ENCODE measurements at regions not wholly inside any gene's neighbourhood (a gene's known extent, or its start where the extent isn't known, plus 50 kb on each side); places are given as distances from the start of the nearest gene placed in this dataset.

DNA sequence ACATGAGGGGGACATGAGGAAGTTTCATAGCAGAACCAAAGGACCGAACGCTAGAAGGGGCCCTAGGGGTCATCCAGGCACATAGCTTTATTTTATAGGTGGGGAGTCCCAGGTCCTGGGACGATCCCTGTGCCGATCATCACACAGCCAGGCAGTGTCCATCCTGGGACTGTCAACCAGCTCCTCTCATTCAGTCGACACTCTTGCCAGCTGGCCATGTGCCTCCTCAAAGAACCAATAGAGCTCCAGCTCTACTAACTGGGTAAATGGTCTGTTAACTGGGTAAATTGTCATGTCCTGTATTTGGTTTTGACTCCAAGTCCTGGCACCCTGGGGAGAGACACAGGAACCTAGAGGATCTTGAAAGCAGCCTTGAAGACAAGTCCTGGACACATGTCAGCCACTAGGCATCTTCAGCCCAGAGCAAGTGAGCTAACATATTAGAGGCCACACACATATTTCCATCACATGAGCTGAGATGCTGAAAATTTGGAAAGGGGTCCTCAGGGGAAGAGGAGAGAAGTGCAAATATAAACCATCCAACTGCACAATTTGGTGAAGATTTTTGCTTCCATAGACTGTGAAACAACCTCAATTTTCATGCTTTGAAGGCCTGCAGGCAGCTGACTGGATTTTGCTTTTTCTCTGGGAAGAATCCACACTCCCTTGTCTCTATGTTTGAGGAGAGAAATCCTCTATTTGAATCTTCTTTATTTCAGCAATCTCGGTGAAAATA, 361.1 kb upstream of the SLC14A2 start:
- H3K4me3 ChIP-seq (replicated peaks; ENCODE audit: low read depth, low read length), result no peak overlapping the region
- TF ChIP-seq, protein P1, sequence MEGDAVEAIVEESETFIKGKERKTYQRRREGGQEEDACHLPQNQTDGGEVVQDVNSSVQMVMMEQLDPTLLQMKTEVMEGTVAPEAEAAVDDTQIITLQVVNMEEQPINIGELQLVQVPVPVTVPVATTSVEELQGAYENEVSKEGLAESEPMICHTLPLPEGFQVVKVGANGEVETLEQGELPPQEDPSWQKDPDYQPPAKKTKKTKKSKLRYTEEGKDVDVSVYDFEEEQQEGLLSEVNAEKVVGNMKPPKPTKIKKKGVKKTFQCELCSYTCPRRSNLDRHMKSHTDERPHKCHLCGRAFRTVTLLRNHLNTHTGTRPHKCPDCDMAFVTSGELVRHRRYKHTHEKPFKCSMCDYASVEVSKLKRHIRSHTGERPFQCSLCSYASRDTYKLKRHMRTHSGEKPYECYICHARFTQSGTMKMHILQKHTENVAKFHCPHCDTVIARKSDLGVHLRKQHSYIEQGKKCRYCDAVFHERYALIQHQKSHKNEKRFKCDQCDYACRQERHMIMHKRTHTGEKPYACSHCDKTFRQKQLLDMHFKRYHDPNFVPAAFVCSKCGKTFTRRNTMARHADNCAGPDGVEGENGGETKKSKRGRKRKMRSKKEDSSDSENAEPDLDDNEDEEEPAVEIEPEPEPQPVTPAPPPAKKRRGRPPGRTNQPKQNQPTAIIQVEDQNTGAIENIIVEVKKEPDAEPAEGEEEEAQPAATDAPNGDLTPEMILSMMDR (IDR thresholded peaks at IDR 0.05; ENCODE audit: low read length, missing control alignments), result no peak
- DNase-seq (ENCODE audit: low read depth), result no peak

DNA sequence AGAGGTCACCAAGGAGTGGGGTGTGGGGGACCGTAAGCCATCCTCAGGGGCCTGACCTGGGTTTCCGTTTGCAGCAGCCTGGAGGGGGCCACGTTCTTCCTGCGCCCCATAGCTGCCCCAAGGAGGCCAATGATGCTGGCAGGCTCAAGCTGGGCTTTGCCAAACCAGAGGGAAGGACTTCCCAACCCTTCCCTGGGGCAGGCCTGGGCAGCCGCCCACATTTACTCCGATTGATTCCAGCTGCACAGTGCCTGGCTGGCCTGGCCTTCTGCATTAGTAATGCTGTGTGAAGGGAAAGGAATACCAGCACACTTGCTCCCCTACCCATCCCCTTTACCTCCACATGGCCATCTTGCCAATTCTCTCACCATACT, 360.6 kb upstream of the SLC14A2 start:
- TF ChIP-seq, protein P1 (IDR thresholded peaks at IDR 0.05; ENCODE audit: low read length, missing control alignments), result no peak
- DNase-seq (ENCODE audit: low read depth), result no peak
- no peak overlapping the region for H3K4me3 ChIP-seq (replicated peaks; ENCODE audit: low read depth, low read length)

DNA sequence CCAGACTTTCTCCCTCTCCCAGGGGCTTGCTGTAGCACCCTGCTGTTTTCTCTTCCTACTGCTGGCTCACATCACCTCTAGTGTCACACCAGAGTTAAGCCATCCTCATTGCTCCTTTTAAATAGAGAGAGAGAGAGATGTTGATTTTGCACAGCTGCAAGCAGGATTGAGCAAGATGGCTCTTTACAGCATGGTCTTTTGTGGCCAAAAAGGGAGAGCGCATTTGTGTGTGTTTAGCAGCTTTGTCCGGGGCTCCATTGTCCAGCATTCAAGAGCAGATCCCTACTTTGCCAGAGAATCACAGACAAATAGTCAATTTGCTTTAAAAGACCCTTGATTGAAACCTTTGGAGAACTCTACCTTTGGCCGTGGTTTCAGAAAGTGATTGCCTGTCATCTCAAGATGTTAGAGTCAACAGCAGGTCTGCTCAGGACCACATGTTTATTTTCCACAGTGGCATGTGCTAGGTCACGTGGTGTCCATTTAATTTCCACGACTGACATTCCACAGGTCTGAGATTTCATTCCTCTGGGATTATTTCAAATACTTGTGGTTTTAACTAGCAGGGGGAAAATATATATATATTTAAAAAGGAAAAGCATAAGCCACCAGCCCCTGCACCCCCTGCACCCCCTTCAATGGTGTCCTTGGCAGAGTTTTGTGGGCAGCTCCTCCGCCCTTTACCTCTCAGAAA, 359.9 kb upstream of the SLC14A2 start:
- H3K4me3 ChIP-seq (replicated peaks; ENCODE audit: low read depth, low read length), result no peak overlapping the region
- TF ChIP-seq, protein P1 (IDR thresholded peaks at IDR 0.05; ENCODE audit: low read length, missing control alignments), result no peak
- DNase-seq (ENCODE audit: low read depth), result peak; percentile 79

DNA sequence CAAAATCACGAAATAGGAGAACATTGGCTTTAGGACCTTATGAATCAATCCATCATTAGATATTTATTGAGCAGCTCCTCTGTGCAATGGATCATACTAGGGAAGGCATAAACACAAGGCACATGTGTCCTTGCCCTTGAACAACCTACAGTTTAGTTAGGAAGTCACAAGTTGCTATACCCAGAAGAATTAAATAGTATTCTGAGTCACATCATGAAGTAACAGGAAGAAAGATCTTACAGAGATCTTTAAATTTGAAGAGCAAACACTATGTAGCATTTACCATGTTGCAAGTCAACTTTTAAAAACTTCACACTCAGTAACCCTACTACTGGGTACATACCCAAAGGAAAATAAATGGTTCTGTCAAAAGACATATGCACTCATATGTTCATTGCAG, 355.2 kb upstream of the SLC14A2 start:
- no peak for DNase-seq (ENCODE audit: low read depth)
- no peak overlapping the region for H3K4me3 ChIP-seq (replicated peaks; ENCODE audit: low read depth, low read length)
- TF ChIP-seq, protein P1 (IDR thresholded peaks at IDR 0.05; ENCODE audit: low read length, missing control alignments), result no peak

DNA sequence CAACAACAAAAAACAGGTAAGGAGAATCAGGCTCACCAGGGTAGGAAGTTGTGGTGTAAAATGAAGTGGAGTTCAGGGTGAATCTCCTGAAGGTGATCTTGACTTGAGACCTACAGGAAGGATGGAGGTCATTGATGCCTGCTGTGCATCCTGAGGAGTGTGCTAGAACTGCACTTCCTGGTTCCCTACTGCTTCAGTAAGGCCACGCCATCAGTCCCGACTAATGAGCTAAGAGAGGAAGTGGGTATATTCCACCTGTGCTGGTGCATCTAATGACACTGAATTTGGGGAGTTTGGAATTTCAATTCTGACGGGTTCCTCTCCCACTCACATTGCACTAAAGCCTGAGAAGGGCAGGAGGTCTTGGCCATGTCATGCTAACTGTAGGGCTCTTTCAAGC, 349.3 kb upstream of the SLC14A2 start:
- DNase-seq (ENCODE audit: low read depth), result no peak
- no peak overlapping the region for H3K4me3 ChIP-seq (replicated peaks; ENCODE audit: low read depth, low read length)
- TF ChIP-seq, protein P1 (IDR thresholded peaks at IDR 0.05; ENCODE audit: low read length, missing control alignments), result no peak

DNA sequence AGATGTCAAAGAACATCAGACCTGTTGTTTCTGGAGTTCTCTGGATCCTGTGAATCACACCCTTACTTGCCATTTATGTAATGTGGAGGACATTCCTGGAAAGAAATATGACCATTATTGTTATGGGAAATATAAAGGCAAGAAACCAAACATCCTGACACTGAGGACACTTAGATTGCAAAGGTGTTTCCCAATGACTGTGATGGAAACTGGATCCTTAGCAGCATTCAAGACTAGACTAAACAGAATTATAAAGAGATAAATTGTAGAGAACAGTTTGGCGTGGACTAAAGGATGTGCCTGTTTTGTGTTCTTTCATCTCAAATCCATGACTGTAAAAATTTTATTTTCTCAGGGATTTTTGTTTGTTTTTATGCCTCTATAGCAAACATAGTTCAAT, 347.7 kb upstream of the SLC14A2 start:
- TF ChIP-seq, protein P1 (IDR thresholded peaks at IDR 0.05; ENCODE audit: low read length, missing control alignments), result no peak
- no peak overlapping the region for H3K4me3 ChIP-seq (replicated peaks; ENCODE audit: low read depth, low read length)
- no peak for DNase-seq (ENCODE audit: low read depth)
